K562 (cell line): ENCODE measurements at regions not wholly inside any gene's neighbourhood (a gene's known extent, or its start where the extent isn't known, plus 50 kb on each side); places are given as distances from the start of the nearest gene placed in this dataset.

ENCODE experiments used
- CTCF ChIP-seq, 3 experiments: IDR thresholded peaks in 2 of 3; conservative IDR thresholded peaks in 1 of 3; 2 replicates each; pipeline ENCODE4 v1.5.1; 2011 to 2012; ENCODE audit warnings: low read length in 3 of 3, mild to moderate bottlenecking in 3 of 3, control low read depth in 2 of 3, improper control_type of control experiment in 1 of 3, inconsistent platforms in 1 of 3, low read depth in 1 of 3, mixed read lengths in 1 of 3, moderate library complexity in 1 of 3; ENCODE audit not compliant: insufficient read depth in 2 of 3
- ELF4 ChIP-seq: fragments of 450-650 bp; formaldehyde crosslinking; IDR thresholded peaks from 2 replicates; pipeline ENCODE4 v1.4.0; 2022; ENCODE audit warnings: missing genetic modification characterization
- GTF2B ChIP-seq: IDR thresholded peaks from 2 replicates; pipeline ENCODE4 v1.6.1; 2011; ENCODE audit not compliant: insufficient read length; ENCODE audit errors: extremely low read depth
- KDM4B ChIP-seq, 2 experiments: fragments of 450-650 bp in 1 of 2; sonication (generic) in 1 of 2; IDR thresholded peaks; 2 replicates each; pipeline ENCODE4 v1.6.1; 2016 to 2017; ENCODE audit warnings: borderline replicate concordance in 2 of 2, antibody characterized with exemption in 1 of 2, low read depth in 1 of 2, mild to moderate bottlenecking in 1 of 2

GRCh38 chr2:120834206-120834605 lies 98.5 kb downstream of the GLI2 start:
- TF ChIP-seq ELF4 (CRISPR knock-in tag), result no peak
- TF ChIP-seq KDM4B (IDR thresholded peaks at IDR 0.05; ENCODE audit: borderline replicate concordance in 2 of 2, low read depth in 1 of 2), result no peak
- TF ChIP-seq CTCF (IDR thresholded peaks at IDR 0.05 in 2 of 3, conservative IDR thresholded peaks at IDR 0.05 in 1 of 3; ENCODE audit: insufficient read depth in 2 of 3, low read depth in 1 of 3, low read length in 3 of 3), result no peak
- no peak for TF ChIP-seq GTF2B
